GM23248 (cell line): ENCODE measurements at regions not wholly inside any gene's neighbourhood (a gene's known extent, or its start where the extent isn't known, plus 50 kb on each side); places are given as distances from the start of the nearest gene placed in this dataset.

ENCODE experiments used
- EZH2 ChIP-seq: fragments of 200-600 bp; sonication (generic); IDR thresholded peaks from 2 replicates; pipeline ENCODE4 v1.6.1; 2018; ENCODE audit warnings: antibody characterized with exemption, mild to moderate bottlenecking; ENCODE audit not compliant: insufficient read depth, poor library complexity, severe bottlenecking
- EZH2phosphoT487 ChIP-seq: fragments of 200-600 bp; sonication (generic); IDR thresholded peaks from 2 replicates; pipeline ENCODE4 v1.6.1; 2018; ENCODE audit warnings: antibody characterized with exemption, moderate library complexity, mild to moderate bottlenecking, low read depth; ENCODE audit not compliant: insufficient read depth

GRCh38 chr17:45697076-45697475 is 87.0 kb upstream of the CRHR1 start:
- TF ChIP-seq EZH2phosphoT487, result no peak
- no peak for TF ChIP-seq EZH2
